Breast epithelium (tissue), 4 donors: ENCODE measurements at regions not wholly inside any gene's neighbourhood (a gene's known extent, or its start where the extent isn't known, plus 50 kb on each side); places are given as distances from the start of the nearest gene placed in this dataset.

ENCODE experiments used
- DNase-seq, 2 donors: peaks; one replicate each; pipeline ENCODE4 v3.0.0-alpha.2; 2019; ENCODE audit warnings: low spot score in 2 of 2
- H3K27ac ChIP-seq, 2 donors: fragments of 200-600 bp; sonication (generic) in 1 of 2; one replicate each; pipeline ENCODE4 v1.5.1; 2016 to 2019; ENCODE audit warnings: mild to moderate bottlenecking in 1 of 2
- H3K27me3 ChIP-seq, 2 donors: fragments of 200-600 bp; sonication (generic) in 1 of 2; one replicate each; pipeline versions ENCODE4 v1.5.1 to v1.6.0; 2017 to 2019; ENCODE audit warnings: control low read depth in 1 of 2, mild to moderate bottlenecking in 1 of 2
- H3K36me3 ChIP-seq: fragments of 200-600 bp; one replicate; pipeline ENCODE4 v1.5.1; 2019
- H3K4me1 ChIP-seq, 2 donors: fragments of 200-600 bp; sonication (generic); one replicate each; pipeline ENCODE4 v1.5.1; 2016 to 2019; ENCODE audit warnings: control low read depth in 1 of 2
- H3K4me3 ChIP-seq, 3 donors: fragments of 200-600 bp; sonication (generic); 1 replicate in 2 of 3; 2 replicates in 1 of 3; pipeline ENCODE4 v1.5.1; 2016 to 2019; ENCODE audit warnings: mild to moderate bottlenecking in 3 of 3, moderate library complexity in 2 of 3
- H3K9me3 ChIP-seq, 2 donors: fragments of 200-600 bp; sonication (generic) in 1 of 2; one replicate each; pipeline ENCODE4 v1.5.1; 2016 to 2019; ENCODE audit warnings: control low read depth in 1 of 2
- POLR2A ChIP-seq: fragments of 450-650 bp; IDR thresholded peaks from one replicate; pipeline ENCODE4 v1.6.1; 2016; ENCODE audit warnings: antibody characterized with exemption, mild to moderate bottlenecking, moderate library complexity
- POLR2AphosphoS5 ChIP-seq, 3 donors: sonication (generic); formaldehyde crosslinking; IDR thresholded peaks; one replicate each; pipeline ENCODE4 v1.6.1; 2017; ENCODE audit warnings: antibody characterized with exemption in 3 of 3
- intact Hi-C: fragments of 100-400 bp; cut with DNase I; formaldehyde crosslinking; loops from one replicate; pipeline ENCODE4 v1.15.1; 2023; ENCODE audit warnings: low total_unique reads
- TF ChIP-seq, protein P1 (sequence below), 3 donors: fragments of 450-650 bp; IDR thresholded peaks; one replicate each; pipeline ENCODE4 v1.5.1; 2016 to 2017; ENCODE audit warnings: antibody characterized with exemption in 3 of 3, mild to moderate bottlenecking in 3 of 3, moderate library complexity in 3 of 3

DNA sequence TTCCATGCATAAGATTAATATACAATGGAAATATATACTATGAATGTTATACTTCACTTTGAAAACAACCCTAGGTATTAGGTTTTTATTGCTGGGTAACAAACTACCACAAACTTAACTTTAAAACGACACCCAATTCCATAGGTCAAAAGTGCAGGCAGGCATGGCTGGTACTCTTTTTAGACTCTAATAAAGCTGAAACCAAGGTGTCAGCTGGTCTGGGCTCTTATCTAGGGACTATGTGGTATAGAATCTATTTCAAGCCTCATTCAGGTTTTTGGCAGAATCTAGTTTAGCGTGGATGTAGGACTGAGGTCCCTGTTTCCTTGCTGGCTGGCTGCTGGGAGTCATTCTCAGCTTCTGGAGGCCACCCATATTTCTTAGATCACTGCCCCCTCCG is 65.0 kb upstream of the TMEM168 start:
- Histone ChIP-seq H3K27me3 (no peaks in the 10 kb centered on the region), H3K36me3 (no peaks in the 10 kb centered on the region), H3K27ac (no peak overlapping the region), H3K4me3 (no peak overlapping the region), H3K4me1 (no peaks in the 10 kb centered on the region), H3K9me3 (peaks cover 0 to 12% of the 10 kb centered on the region in 2 donors)
- TF ChIP-seq POLR2AphosphoS5 (IDR thresholded peaks at IDR 0.05), result no peak
- no peak for TF ChIP-seq POLR2A
- TF ChIP-seq, protein P1, sequence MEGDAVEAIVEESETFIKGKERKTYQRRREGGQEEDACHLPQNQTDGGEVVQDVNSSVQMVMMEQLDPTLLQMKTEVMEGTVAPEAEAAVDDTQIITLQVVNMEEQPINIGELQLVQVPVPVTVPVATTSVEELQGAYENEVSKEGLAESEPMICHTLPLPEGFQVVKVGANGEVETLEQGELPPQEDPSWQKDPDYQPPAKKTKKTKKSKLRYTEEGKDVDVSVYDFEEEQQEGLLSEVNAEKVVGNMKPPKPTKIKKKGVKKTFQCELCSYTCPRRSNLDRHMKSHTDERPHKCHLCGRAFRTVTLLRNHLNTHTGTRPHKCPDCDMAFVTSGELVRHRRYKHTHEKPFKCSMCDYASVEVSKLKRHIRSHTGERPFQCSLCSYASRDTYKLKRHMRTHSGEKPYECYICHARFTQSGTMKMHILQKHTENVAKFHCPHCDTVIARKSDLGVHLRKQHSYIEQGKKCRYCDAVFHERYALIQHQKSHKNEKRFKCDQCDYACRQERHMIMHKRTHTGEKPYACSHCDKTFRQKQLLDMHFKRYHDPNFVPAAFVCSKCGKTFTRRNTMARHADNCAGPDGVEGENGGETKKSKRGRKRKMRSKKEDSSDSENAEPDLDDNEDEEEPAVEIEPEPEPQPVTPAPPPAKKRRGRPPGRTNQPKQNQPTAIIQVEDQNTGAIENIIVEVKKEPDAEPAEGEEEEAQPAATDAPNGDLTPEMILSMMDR (IDR thresholded peaks at IDR 0.05), result no peak
- intact Hi-C loops, result no loop called here
- DNase-seq, result no peak

DNA sequence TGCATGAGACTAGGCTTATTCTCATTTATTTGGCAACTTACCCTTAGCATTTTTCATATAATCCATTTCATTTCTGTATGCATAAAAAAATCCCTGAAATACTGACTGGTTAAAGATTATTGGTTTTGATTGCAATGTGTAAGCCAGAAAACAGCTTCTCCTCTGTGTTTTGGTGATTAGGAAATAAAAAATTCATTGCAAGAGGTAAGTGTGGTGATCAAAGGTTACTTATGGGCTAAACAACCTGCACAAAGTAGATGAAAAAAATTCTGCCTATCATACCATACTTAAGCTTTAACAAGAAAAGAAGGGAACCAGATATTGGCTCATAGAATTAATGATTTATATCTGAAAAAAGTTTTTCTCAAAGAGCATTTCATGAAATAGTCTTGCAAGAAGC is 64.0 kb upstream of the TMEM168 start:
- DNase-seq, result no peak
- intact Hi-C loops, result no loop called here
- no peaks in the 10 kb centered on the region for H3K27me3 ChIP-seq
- H3K9me3 ChIP-seq, result peaks cover 0 to 12% of the 10 kb centered on the region in 2 donors
- H3K4me3 ChIP-seq, result no peak overlapping the region
- H3K27ac ChIP-seq, result no peak overlapping the region
- no peaks in the 10 kb centered on the region for H3K36me3 ChIP-seq
- no peaks in the 10 kb centered on the region for H3K4me1 ChIP-seq
- TF ChIP-seq POLR2AphosphoS5 (IDR thresholded peaks at IDR 0.05) (no peak), POLR2A (no peak)
- TF ChIP-seq, protein P1 (IDR thresholded peaks at IDR 0.05), result no peak

GRCh38 chr7:112853422-112853821 is 63.2 kb upstream of the TMEM168 start:
- no peak overlapping the region for H3K27ac ChIP-seq

GRCh38 chr7:112843151-112843550 is 53.0 kb upstream of the TMEM168 start:
- intact Hi-C loops, result no loop called here
- H3K27ac ChIP-seq, result no peak overlapping the region
- no peak for DNase-seq

More at GRCh38 chr7:112853422-112853821, 63.2 kb upstream of the TMEM168 start:
- no peak for TF ChIP-seq POLR2A
- TF ChIP-seq POLR2AphosphoS5 (IDR thresholded peaks at IDR 0.05), result no peak
- TF ChIP-seq, protein P1 (IDR thresholded peaks at IDR 0.05), result no peak
- Histone ChIP-seq H3K4me1 (no peaks in the 10 kb centered on the region), H3K36me3 (no peaks in the 10 kb centered on the region), H3K27me3 (no peaks in the 10 kb centered on the region), H3K9me3 (peaks cover 0 to 12% of the 10 kb centered on the region in 2 donors), H3K4me3 (no peak overlapping the region)
- DNase-seq, result no peak
- intact Hi-C loops, result no loop called here

More at GRCh38 chr7:112843151-112843550, 53.0 kb upstream of the TMEM168 start:
- H3K4me3 ChIP-seq, result no peak overlapping the region
- no peaks in the 10 kb centered on the region for H3K4me1 ChIP-seq
- no peaks in the 10 kb centered on the region for H3K36me3 ChIP-seq
- no peaks in the 10 kb centered on the region for H3K27me3 ChIP-seq
- H3K9me3 ChIP-seq, result no peaks in the 10 kb centered on the region
- TF ChIP-seq, protein P1 (IDR thresholded peaks at IDR 0.05), result no peak
- TF ChIP-seq POLR2A (no peak), POLR2AphosphoS5 (IDR thresholded peaks at IDR 0.05) (no peak)
